Activated CD4-positive, alpha-beta T cell treated with anti-CD3 and anti-CD28 coated beads for 48 hours (primary cell): ENCODE measurements at regions not wholly inside any gene's neighbourhood (a gene's known extent, or its start where the extent isn't known, plus 50 kb on each side); places are given as distances from the start of the nearest gene placed in this dataset.
"Not testable (repeated sequence)": the region's sequence is repeated elsewhere in the genome, so short reads cannot be mapped to it uniquely, and the experiment has no call there.

Source experiments
- DNase-seq: peaks from one replicate; pipeline ENCODE4 v3.0.0-alpha.2; 2020

DNA sequence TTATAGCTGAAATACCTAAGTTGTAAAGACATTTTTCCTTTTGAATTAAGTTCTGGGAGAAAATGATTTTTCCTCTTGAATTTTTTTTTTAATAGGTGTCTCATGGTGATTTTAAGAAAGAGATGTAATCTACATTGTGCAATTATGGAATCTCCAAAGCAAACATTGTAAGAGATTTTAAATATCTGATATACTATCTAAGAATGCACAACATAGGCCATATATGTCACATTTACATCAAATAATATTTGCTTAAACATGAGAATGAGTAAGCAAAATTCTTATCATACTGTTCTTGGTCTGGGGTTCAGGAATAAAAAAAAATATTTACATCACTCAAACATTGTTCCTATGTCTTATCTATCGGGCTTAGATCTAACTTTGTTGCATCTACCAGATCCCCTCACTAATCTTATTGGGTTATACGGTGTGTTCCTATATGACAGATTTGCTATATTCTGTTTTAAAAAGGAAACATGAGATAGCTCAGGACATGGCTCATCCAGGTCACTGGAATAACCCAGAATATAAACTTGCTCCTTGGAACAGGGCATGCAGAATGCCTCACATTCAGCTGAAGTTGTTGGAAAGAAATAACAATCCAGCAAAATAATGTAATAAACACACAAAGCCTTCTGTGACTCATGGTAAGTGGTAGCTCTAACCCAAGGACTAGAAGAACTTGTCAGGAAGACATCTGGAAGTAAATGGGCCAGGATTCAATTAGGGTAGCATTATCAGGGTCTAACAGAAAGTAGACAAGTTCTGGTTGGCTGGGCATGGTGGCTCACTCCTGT is 794.7 kb downstream of the IPMK start:
- DNase-seq: no peak

DNA sequence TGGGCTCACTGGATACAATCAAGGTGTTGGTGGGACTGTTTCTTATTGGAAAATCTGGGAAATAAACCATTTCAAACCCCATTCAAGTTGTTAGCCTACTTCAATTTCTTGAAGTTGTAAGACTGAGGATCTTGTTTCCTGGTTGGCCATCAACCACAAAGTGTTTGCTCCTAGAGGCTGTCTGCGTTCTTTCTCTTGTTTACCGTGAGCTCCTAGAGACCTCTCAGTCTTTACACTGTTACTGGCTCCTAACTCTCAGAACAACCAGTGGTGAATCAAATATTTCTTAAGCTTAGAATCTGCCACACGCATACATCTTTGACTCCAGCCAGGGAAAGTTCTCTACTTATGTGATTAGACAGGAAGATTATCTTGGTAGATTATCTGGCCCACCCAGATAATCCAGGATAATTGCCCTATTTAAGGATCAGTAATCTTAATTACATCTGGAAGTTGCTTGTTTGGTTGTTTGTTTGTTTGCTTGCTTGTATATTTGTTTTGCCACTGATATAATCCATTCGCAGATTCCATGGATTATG is 798.7 kb downstream of the IPMK start:
- DNase-seq: no peak

DNA sequence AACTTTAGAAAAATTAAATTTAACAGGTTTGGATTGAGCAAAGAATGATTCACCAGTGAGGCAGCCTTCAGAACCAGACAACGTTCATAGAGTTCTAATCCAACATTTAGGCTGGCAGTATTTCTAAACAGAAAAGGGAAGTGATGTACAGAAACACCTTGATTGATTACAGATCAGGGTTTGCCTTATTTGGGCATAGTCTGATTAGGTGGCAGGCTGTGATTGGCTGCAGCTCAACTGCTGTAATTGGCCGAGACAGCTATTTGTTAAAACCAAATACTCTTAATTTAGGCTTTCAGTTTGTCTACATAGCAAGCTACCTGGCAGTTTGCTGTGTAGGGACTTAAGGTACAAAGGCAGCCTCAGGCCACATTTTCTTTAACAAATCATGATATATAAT is 802.5 kb downstream of the IPMK start:
- DNase-seq: no peak

DNA sequence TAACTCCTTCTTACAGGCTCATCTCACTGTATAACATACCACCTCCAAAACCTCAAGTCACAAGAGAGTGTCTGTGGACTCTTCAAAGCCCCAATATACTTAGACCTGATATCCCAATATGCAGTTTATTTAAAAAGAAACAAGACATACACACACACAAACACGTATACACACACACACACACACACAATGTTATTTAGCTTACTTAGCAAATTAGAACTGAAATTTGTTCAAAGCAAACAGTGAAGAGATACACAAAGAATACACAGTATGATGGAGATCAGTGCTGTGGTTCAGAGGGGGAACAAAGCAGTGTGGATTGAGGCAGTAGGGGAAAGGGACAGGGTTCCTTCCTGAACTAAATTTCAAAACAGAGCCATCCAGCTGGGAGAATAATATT is 807.2 kb downstream of the IPMK start:
- DNase-seq: no peak

DNA sequence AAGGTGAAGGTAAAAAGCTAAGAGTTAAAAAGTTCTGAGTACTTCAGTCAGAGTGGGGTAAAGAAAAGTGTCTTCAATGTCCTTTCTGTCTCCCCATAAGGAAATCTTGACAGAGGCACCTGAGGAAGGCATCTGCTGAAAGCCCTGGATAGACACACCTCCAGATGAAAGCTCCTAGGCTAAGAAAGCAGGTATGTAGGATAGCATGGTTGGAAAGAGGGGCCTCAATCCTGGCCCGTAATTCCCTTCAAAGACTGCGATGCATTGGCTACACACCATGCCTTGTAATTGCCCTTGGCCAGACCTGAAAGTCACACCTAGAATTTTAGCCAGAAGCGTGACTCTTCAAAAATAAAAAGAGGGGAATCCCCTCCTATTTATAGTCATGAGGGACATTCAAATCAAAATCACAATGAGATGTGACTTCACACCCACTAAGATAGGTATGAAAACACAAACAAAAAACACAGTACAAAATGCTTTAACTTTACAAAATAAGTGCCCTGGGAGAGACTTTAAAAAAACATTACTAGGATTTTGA is 809.7 kb downstream of the IPMK start:
- DNase-seq: no peak

DNA sequence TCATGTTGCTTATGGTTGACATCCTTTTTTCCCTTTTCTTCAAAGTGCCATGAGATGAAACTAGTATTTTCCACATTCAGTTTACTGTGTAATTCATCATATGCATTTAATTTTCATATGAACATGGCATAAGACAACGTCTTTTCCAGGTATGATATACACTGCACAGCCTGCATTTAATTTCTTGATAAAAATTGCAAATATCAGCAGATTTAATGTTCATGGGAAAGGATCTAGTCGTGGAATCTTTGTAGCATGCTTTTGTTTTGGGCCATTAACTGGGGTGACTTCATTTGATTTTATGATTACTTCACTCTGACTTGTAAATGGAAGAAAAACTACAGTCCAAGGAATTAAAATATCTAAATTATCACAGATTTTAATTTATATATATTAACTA is 837.3 kb downstream of the IPMK start:
- no peak for DNase-seq

DNA sequence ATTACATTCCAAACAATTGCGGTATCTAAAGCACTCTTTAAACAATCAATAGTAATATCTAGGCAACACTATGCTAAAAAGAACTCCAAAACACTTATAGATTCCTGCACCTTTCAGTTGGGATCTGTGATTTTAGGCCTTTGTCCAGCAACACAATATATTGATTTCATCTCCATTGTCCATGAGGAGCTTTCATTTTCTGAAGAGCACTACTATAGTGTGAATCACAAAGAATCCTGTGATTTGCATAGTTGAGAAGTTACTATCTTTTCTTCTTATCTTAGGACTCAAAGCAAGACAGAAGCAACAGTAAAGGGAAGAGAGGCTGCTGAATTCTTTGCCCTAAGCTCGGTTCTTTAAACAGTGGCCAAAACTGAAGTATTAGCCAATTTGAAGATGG is 846.8 kb downstream of the IPMK start:
- DNase-seq: no peak

DNA sequence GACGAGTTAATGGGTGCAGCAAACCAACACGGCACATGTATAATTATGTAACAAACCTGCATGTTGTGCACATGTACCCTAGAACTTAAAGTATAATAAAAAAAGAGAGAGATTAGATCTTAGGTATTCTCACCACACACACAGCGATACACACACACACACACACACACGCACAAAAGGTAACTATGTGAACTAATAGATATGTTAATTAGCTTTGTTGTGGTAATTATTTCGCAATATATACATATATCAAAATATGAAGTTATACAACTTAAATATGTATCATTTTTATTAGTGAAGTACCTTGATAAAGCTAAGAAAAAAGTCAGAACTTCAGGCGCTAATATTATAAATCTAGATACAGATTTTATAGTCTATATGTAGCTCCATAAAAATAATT is 849.2 kb downstream of the IPMK start:
- DNase-seq: no peak

DNA sequence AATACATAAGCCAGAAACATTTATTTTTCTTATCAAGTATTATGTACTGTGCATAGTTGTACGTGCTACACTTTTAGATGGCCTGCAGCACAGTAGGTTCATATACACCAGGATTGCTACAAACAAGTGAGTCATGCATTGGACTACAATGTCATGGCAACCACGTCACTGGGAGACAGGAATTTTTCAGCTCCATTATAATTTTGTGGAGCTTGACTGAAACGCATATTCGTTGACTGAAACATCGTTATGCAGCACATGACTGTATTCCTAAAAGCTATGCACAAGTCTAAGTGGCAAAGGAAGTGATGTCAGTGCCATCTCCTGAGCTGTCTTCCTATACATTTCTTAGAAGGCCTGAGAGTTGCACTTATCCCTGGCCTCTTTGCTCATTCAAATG is 871.8 kb downstream of the IPMK start:
- DNase-seq: no peak

DNA sequence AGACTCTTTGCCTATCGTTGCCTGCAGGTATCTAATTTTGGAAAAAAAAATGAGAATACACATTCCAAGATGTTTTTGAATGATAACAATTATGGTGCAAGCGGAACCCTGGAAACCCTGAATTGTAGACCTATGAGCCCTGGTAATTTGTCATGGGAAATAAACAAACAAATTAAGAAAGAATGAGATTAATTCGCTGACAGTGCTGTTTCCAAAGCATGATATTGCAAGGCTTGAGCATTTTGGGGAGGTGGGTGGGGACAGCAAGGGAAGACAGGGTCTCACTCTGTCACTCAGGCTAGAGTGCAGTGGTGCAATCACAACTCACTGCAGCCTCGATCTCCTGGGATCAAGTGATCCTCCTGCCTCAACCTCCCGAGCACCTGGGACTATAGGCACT is 900.3 kb downstream of the IPMK start:
- DNase-seq: no peak

DNA sequence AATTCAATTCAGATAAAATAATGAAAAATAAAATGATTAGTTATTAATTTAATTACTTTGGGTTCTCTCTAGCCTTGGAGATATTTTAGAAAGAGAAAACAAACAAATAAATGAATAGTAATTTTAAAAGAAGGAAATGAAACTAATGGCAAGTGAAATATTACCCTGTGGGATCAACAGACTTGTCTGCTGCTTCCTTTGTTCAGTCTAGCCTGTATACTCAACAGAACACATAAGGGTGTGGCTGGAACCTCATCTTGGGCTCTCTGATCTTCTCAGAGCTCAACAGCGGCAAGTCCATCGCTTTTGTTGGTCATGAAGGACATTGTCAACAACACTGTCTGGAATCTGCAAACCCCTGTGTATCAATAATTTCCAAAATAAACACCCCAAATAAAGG is 904.9 kb downstream of the IPMK start:
- DNase-seq: no peak

DNA sequence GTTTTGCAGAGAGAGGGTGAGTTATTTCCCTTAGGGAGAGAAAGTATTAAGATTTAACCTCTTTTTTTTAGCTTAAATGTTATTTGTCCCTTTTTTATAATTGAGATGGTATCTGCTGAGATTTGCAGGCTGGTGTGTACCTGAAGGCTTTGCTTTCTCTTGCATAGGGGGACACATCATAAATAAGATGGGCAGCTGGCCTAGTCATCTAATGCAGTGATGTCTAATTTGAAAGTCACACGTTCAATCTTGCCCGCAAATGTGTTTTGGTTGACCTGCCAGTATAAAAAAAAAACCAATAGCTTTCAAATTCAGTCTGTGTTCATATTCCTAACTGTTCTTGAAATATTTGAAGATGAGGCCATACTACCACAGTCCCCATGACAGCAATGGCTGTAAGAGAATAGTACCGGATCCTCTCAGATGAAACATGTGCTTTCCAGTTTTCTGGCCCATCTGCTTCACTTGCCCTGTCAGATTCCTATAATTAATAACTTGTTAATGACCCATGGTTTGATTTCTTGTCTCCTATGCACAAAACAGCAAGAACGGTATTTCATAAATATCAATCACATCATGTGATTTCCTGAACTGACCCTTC is 914.2 kb downstream of the IPMK start:
- DNase-seq: no peak

DNA sequence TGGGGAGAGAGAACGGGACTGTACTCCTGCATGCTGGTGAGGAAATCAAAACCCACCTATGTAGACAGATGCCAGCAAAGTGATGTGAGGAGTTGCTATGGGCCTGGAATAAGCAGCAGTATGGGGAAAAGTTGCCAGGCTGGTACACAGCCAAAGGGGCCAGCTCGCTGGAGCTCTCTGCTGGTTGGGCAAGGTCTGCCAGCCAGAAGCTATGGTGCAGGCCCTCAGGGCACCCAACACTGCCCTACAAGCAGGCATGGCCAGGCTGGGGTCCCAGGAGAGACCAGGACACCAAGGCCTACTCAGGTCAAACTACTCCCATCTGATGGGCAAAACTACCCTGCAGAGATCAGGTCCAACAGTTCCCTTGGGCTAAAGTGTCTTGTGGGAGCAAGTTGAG is 916.6 kb downstream of the IPMK start:
- no peak for DNase-seq

DNA sequence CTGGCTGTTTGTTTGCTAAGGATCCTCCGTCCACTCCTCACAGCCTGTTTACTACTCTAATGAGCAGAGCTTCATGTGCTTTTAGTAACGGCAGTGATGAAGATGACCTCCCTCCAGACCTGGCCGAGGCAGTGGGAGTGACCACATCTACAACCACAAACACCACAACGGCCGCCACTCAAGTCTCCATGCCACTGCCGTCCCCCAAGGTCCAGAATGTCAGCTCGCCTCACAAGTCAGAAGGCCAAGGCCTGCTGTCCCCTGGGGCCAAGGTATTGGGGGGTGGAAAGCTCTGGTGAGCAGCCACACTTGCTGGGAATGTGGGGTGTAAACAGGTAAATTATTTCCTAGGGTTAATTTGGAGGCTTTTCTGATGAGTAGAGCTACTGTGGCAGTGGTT is 926.4 kb downstream of the IPMK start:
- no peak for DNase-seq

DNA sequence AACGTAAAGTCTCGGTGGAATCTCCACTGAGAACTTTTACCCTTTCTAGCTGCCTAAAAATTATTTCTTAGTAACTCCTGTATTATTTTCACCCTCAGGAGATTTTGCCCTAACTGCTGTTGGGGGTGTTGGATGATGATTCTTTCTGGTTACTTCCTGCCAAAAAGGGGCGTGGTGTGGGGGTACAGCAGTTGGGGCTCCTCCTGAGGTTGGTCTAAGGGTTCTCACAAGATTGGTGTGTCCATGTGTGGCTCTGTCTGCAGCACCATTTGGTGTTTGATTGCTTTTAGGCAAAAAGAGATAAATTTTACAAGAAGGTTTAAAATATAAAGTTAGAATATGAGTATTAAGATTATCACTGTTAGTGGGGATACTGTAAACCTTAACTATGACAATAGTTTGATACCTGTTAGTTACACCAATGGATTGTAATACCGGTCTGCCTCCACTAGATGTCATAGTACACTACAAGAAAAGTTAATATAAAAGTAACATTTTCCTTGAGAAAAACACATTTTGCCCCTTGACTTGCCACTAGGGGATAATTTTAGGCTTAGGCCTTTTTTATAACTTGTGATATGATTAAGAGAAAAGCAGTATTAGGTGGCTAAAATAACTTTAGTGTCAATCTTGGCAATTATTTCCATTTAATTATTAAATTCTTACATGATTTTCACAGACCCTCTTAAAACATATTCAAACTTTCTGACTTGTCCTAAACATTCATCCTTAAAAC is 928.7 kb downstream of the IPMK start:
- DNase-seq: no peak

DNA sequence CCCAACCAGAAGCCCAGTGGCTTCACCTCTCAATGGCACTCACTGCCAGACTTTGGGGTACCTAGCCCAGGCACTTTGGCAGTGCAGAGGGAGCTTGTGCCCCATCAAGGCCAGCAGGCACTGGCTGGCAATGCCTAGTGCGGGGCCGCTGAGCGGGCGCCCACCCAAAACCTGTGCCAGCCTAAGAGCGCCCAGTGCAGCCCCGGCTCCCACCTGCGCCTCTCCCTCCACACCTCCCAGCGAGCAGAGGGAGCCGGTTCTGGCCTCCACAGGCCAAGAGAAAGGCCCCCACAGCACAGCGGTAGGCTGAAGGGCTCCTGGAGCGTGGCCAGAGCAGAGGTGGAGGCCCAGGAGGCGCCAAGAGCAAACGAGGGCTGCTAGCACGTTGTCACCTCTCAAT is 930.8 kb downstream of the IPMK start:
- DNase-seq: no peak

DNA sequence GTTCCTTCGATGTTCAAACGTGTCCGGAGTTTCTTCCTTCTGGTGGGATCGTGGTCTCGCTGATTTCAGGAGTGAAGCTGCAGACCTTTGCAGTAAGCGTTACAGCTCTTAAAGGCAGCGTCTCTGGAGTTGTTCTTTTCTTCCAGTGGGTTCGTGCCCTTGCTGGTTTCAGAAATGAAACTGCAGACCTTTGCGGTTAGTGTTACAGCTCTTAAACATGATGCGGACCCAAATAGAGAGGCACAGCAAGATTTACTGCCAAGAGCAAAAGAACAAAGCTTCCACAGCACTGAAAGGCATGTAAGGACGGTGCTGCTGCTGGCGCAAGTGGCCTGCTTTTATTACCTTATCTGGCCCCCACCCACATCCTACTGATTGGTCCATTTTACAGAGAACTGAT is 931.4 kb downstream of the IPMK start:
- no peak for DNase-seq

DNA sequence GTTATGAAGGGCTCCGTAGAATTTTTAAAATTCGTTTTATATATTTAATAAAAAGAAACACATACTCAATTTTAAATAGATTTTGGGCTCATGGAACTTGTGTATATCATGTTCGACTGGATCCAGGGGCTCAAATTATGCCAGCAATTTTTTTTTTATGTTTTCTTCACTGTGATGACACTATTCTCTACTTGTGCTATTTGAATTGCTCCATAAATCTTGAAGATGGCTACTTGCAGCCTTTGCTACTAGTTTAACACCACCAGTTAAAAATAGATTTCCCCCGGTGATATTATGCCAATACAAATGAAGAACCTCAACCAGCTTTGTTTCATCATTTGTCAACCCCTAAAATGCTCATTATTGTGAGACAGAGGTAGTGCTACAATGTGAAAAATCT is 933.2 kb downstream of the IPMK start:
- DNase-seq: no peak

DNA sequence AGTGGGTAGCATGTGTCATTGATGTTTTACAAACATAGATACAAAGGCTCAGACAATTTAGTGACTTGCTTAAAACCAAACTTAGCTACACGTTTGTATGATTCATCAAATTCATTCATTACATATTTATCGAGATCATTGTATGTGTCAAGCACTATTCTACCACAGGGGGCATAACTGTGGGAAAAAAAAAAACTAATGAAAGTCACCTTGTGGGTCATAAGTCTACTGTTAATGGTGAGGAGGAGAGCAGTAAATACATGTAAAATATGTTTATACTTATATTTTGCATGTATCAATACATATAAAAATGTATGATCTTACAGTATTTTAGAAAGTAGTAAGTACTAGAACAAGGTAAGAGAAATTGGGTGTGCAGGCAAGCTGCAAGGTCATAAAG is 933.8 kb downstream of the IPMK start:
- DNase-seq: no peak

DNA sequence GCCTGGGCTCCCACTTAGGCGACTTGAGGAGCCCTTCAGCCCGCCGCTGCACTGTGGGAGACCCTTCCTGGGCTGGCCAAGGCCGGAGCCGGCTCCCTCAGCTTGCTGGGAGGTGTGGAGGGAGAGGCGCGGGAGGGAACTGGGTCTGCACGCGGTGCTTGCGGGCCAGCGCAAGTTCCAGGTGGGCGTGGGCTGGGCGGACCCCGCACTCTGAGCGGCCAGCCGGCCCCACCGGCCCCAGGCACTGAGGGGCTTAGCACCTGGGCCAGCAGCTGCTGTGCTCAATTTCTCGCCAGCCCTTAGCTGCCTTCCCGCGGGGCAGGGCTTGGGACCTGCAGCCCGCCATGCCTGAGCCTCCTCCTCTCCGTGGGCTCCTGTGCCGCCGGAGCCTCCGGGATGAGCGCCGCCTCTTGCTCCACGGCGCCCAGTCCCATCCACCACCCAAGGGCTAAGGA is 946.3 kb downstream of the IPMK start:
- DNase-seq: not testable (repeated sequence)

DNA sequence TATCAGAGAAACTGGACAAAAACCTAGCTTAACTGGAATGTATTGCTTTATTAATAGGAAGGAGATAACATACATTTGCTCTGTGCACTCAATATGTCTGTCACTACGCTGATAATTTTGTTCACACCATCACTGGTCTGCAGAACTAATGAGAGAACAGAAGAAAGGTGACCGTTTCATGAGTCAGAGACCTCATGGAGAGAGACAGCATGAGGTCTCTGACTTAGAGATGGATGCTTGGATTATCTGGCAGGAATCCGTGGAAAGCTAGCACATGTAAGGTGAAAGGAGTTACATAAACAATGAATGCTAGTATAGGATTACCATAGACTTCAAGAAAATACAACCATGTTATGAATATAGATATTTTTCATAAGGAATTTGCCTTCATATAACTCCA is 947.3 kb downstream of the IPMK start:
- DNase-seq: no peak

DNA sequence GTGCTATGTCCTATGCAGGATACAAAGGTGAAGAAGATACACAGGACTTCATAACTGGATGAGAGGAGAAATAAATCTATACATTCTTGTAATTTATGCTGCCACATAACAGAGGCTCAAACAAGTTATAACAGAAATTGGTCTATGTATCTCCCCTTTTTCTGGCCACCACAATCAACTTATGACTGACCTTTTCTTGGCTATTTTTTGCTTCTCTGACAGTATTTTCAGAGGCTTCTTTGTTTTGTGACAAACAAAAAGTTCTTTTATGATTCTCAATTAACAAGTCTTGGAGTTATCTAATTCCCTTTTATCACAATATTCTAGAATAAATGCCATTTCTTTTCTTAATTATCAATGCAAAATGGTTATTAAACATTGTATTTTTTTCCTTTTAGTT is 953.0 kb upstream of the ZWINT start:
- DNase-seq: no peak

DNA sequence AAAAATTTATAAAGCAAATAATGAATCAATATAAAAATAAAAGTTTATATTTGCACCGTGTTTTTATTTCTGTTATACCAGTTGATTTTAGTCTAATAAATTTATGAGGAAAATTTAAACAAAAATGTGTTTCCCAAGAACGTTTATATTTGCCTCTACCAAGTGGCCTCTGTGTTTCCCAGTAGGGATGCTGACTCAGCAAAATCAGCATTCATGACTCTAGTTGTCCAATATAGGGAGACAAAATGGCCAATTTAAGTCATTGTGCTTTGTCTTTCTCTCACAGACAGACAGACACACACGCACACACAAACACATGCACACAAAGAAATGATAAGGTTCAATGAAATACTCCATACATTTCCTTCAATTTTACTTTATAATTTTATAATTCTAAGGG is 942.5 kb upstream of the ZWINT start:
- no peak for DNase-seq

DNA sequence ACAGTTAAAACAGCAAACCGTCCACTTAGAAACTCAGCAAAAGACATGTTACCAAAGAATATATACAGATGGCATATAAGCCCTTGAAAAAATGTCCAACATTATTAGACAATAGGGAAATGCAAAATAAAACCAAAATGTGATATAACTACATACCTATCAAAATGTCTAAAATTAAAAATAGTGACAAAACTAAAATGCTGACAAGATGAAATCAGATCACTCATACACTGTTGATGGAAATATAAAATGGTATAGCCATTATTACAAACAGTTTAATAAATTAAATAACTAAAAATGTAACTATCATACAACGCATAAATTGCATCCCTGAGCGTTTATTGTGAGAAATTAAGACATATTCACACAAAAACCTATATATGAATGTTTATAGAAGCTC is 939.7 kb upstream of the ZWINT start:
- DNase-seq: no peak
